HFFc6 (cell line): ENCODE measurements at regions not wholly inside any gene's neighbourhood (a gene's known extent, or its start where the extent isn't known, plus 50 kb on each side); places are given as distances from the start of the nearest gene placed in this dataset.
"Not testable (repeated sequence)": the region's sequence is repeated elsewhere in the genome, so short reads cannot be mapped to it uniquely, and the experiment has no call there.

ENCODE experiments used
- DNase-seq: peaks from one replicate; pipeline ENCODE4 v3.0.0-alpha.2; 2018
- H3K27ac Mint-ChIP-seq: 2 replicates; pipeline ENCODE4 v1.8.0; 2020; ENCODE audit warnings: mild to moderate bottlenecking, mixed read lengths
- H3K27me3 Mint-ChIP-seq: 2 replicates; pipeline ENCODE4 v1.8.0; 2021; ENCODE audit warnings: mild to moderate bottlenecking, moderate library complexity, mixed read lengths; ENCODE audit not compliant: insufficient read depth
- H3K36me3 Mint-ChIP-seq: 2 replicates; pipeline ENCODE4 v1.8.0; 2021; ENCODE audit warnings: low read depth, mixed read lengths
- H3K4me1 Mint-ChIP-seq: 2 replicates; pipeline ENCODE4 v1.8.0; 2020; ENCODE audit warnings: low read depth, mixed read lengths
- H3K4me3 Mint-ChIP-seq: 2 replicates; pipeline ENCODE4 v1.8.0; 2020; ENCODE audit warnings: mild to moderate bottlenecking, moderate library complexity, mixed read lengths
- H3K9me3 Mint-ChIP-seq: 2 replicates; pipeline ENCODE4 v1.8.0; 2020; ENCODE audit warnings: mild to moderate bottlenecking, mixed read lengths
- TF ChIP-seq, protein P1 (sequence below): fragments of 200-600 bp; sonication (generic); IDR thresholded peaks from 2 replicates; pipeline ENCODE4 v1.5.0; 2021; ENCODE audit warnings: antibody characterized with exemption, mild to moderate bottlenecking

DNA sequence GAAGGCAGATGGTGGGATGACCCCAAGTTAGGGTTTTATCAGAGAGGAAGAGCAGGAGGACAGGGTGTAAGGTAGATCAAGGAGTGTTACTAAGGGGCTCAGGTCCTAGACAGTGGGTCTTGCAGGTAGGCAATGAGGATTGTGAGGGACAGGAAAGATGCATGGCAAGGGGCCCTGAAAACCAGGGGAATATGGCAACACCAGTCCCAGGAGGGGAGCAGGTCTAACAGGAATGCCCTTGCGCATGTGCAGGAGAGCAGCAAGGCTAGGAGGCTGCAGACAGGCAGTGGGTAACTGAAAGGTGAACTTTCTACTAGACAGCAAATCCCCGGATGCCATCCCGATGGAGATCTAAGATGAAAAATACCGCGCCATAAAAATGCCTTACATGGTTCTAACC is 211.3 kb downstream of the ALG10 start:
- Mint-ChIP-seq H3K27ac (no peak overlapping the region), H3K9me3 (peaks cover 41% of the 10 kb centered on the region), H3K4me3 (no peak overlapping the region), H3K27me3 (no peaks in the 10 kb centered on the region), H3K4me1 (no peaks in the 10 kb centered on the region), H3K36me3 (no peaks in the 10 kb centered on the region; the same call in 1 of the 2 replicates)
- TF ChIP-seq, protein P1, sequence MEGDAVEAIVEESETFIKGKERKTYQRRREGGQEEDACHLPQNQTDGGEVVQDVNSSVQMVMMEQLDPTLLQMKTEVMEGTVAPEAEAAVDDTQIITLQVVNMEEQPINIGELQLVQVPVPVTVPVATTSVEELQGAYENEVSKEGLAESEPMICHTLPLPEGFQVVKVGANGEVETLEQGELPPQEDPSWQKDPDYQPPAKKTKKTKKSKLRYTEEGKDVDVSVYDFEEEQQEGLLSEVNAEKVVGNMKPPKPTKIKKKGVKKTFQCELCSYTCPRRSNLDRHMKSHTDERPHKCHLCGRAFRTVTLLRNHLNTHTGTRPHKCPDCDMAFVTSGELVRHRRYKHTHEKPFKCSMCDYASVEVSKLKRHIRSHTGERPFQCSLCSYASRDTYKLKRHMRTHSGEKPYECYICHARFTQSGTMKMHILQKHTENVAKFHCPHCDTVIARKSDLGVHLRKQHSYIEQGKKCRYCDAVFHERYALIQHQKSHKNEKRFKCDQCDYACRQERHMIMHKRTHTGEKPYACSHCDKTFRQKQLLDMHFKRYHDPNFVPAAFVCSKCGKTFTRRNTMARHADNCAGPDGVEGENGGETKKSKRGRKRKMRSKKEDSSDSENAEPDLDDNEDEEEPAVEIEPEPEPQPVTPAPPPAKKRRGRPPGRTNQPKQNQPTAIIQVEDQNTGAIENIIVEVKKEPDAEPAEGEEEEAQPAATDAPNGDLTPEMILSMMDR: no peak
- no peak for DNase-seq

- DNase-seq: no peak
- Mint-ChIP-seq H3K4me3 (no peak overlapping the region), H3K9me3 (peaks cover 38% of the 10 kb centered on the region), H3K27me3 (no peaks in the 10 kb centered on the region), H3K27ac (no peak overlapping the region), H3K36me3 (no peaks in the 10 kb centered on the region), H3K4me1 (no peaks in the 10 kb centered on the region)
- TF ChIP-seq, protein P1: no peak
These were observed 213.8 kb downstream of the ALG10 start for GRCh38 chr12:34236073-34236472.

DNA sequence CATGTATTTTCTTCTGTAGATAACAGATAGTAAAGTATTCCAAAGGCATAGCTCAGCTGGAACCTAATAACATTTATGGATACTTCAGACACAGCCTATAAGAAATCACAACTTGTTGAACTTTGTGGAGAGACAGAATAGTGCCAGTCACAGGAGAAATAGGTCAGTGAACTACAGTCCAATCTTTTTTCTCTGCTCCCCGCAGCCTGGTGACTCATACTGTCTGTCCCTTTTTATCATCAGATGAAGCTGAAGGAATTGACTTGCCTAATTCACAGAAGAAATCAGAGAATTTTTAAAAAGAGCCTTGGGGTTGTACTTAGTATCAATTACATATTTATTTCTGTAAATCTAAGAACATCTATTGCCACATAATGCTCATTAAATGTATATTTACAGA is 222.3 kb downstream of the ALG10 start:
- no peak for DNase-seq
- TF ChIP-seq, protein P1: no peak
- H3K27ac Mint-ChIP-seq: no peak overlapping the region
- H3K36me3 Mint-ChIP-seq: no peaks in the 10 kb centered on the region
- no peak overlapping the region for H3K4me3 Mint-ChIP-seq
- H3K4me1 Mint-ChIP-seq: no peaks in the 10 kb centered on the region
- peaks cover 49% of the 10 kb centered on the region for H3K9me3 Mint-ChIP-seq
- H3K27me3 Mint-ChIP-seq: peaks cover 1% of the 10 kb centered on the region; the same call in 1 of the 2 replicates

DNA sequence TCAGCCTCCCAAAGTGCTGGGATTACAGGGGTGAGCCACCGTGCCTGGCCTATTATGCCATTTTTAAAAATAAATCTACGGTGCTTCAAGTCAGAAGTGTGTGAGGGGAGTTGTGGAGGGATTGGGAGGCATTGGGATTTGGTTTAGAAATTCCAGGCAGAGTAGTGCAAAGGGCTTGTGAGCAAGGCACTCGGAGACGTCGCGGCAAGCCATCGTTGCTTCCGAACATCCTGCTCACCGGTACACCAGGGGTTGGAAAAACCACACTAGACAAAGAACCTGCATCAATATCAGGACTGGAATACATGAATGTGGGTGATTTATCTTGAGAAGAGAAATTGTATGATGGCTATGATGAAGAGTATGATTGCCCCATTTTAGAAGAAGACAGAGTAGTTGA is 227.0 kb downstream of the ALG10 start:
- TF ChIP-seq, protein P1: no peak
- Mint-ChIP-seq H3K4me1 (no peaks in the 10 kb centered on the region), H3K4me3 (no peak overlapping the region), H3K27me3 (peaks cover 1% of the 10 kb centered on the region; the same call in 1 of the 2 replicates), H3K27ac (no peak overlapping the region), H3K36me3 (no peaks in the 10 kb centered on the region), H3K9me3 (peaks cover 34% of the 10 kb centered on the region)
- DNase-seq: no peak

DNA sequence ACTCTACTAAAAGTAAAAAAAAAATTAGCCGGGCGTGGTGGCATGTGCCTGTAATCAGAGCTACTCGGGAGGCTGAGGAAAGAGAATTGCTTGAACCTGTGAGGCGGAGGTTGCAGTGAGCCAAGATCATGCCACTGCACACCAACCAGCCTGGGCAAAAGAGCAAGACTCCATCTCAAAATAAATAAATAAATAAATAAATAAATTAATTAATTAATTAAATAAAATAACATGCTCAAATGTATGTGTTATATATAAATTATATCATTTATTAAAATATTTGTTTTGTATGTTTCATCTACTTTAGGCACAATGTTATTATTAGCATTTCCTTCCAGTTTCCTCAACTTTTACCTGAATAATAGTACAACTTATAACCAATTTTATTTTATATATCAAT is 229.6 kb downstream of the ALG10 start:
- not testable (repeated sequence) for H3K27ac Mint-ChIP-seq, H3K4me3 Mint-ChIP-seq, H3K36me3 Mint-ChIP-seq, H3K27me3 Mint-ChIP-seq, DNase-seq, H3K4me1 Mint-ChIP-seq
- peaks cover 26% of the 10 kb centered on the region for H3K9me3 Mint-ChIP-seq

GRCh38 chr12:34253674-34254073 is 231.4 kb downstream of the ALG10 start:
- H3K27ac Mint-ChIP-seq: no peak overlapping the region
- no peak overlapping the region for H3K4me3 Mint-ChIP-seq
- H3K27me3 Mint-ChIP-seq: no peaks in the 10 kb centered on the region
- H3K4me1 Mint-ChIP-seq: no peaks in the 10 kb centered on the region
- TF ChIP-seq, protein P1: no peak
- no peaks in the 10 kb centered on the region for H3K36me3 Mint-ChIP-seq
- peaks cover 13% of the 10 kb centered on the region for H3K9me3 Mint-ChIP-seq
- no peak for DNase-seq
